Activated T-helper 1 cell treated with anti-CD3 and anti-CD28 coated beads, Interleukin-12 subunit alpha, Interleukin-12 subunit beta, Interleukin-2, Interleukin-4 antibody, amounts not matched to agents 30 ng/mL and 10 ng/mL and 1 ng/mL, durations not matched to agents 14 hours and 24 hours and 36 hours (primary cell): ENCODE measurements at regions not wholly inside any gene's neighbourhood (a gene's known extent, or its start where the extent isn't known, plus 50 kb on each side); places are given as distances from the start of the nearest gene placed in this dataset.

ENCODE experiments used
- DNase-seq: peaks from one replicate; pipeline ENCODE4 v3.0.0; 2021; ENCODE audit warnings: low spot score
- H3K27ac Mint-ChIP-seq: one replicate; pipeline ENCODE4 v1.8.0; 2021; ENCODE audit warnings: mild to moderate bottlenecking, mixed read lengths
- H3K27me3 Mint-ChIP-seq: one replicate; pipeline ENCODE4 v1.8.0; 2022; ENCODE audit warnings: mild to moderate bottlenecking, moderate library complexity, mixed read lengths; ENCODE audit not compliant: insufficient read depth
- H3K36me3 Mint-ChIP-seq: one replicate; pipeline ENCODE4 v1.8.0; 2021; ENCODE audit warnings: low read depth, mixed read lengths
- H3K4me1 Mint-ChIP-seq: one replicate; pipeline ENCODE4 v1.8.0; 2021; ENCODE audit warnings: low read depth, mixed read lengths
- H3K4me3 Mint-ChIP-seq: one replicate; pipeline ENCODE4 v1.8.0; 2021; ENCODE audit warnings: mild to moderate bottlenecking, moderate library complexity, mixed read lengths
- H3K9me3 Mint-ChIP-seq: one replicate; pipeline ENCODE4 v1.8.0; 2021; ENCODE audit warnings: mixed read lengths
- intact Hi-C: fragments of 100-400 bp; cut with micrococcal nuclease; formaldehyde crosslinking; loops from one replicate; pipeline ENCODE4 v1.15.1; 2024

DNA sequence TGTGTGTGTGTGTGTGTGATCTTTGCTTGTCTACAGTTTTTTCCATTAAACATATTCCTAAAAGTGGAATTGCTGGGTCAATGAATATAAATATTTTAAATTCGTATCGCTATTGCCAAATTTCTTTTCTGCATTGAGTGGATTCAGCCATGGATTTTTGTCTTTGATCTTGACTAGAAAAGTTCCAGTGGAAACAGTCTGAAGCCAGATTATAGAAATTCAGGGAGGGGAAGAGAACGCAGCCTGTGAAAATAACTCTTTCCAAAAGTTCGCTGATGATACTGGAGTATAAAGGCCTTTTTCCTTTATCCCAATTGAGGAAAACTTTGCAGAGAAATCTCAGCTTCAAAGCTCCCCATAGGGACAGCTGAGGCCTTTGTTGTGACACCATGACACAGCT is 292.3 kb upstream of the CD180 start:
- Mint-ChIP-seq H3K9me3 (peaks cover 8% of the 10 kb centered on the region), H3K36me3 (no peaks in the 10 kb centered on the region), H3K4me3 (no peak overlapping the region), H3K27me3 (peaks cover 3% of the 10 kb centered on the region), H3K4me1 (no peaks in the 10 kb centered on the region), H3K27ac (no peak overlapping the region)
- intact Hi-C loops, result no loop called here
- DNase-seq, result no peak

DNA sequence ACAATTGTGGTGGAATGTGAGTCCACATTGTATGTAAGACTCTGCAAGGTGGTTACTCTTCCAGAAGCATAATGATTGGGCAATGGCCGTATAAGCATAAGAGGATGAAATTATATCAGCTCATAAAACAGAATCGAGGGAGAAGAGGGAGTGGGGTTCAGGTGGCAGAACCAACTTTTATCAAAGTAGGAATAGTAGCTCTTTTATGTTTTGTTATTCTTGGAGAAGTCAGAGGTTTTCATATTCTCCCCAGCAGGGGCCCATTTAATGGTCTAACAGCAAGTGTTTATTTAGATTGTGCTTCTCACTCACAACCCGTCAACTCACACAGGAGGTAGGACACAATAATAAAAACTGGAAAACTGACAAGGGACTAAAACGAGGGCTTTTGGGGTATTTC is 291.3 kb upstream of the CD180 start:
- DNase-seq, result no peak
- Mint-ChIP-seq H3K27me3 (peaks cover 3% of the 10 kb centered on the region), H3K36me3 (no peaks in the 10 kb centered on the region), H3K27ac (no peak overlapping the region), H3K9me3 (peaks cover 11% of the 10 kb centered on the region), H3K4me3 (no peak overlapping the region), H3K4me1 (no peaks in the 10 kb centered on the region)
- intact Hi-C loops, result no loop called here

DNA sequence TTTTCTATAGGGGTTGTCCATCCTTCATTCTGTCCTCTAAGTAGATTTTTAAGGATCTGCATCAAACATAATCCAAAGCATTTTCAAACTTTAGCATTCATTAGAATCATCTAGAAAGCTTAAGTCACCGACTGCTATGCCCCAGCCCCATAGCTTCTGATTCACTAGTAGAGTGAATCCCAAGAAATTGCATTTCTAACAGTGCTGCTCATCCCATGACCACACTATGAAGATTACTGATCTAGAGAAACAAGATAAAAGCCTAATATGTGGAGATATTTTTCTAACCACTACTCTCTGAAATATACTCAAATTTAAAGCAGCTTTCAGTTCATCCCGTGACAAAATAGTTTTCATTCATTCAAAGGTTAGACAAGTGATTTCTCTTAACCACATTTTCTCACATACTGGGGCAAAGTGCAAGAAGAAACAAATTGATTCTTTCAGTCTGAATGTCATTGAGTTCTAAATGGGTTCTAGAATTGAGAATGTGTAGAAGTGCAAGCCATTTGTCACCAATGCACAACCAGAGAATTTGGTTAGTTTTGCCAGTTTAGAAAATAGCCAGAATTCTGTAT is 286.9 kb upstream of the CD180 start:
- H3K4me1 Mint-ChIP-seq, result no peaks in the 10 kb centered on the region
- H3K36me3 Mint-ChIP-seq, result no peaks in the 10 kb centered on the region
- intact Hi-C loops, result no loop called here
- H3K4me3 Mint-ChIP-seq, result no peak overlapping the region
- no peak for DNase-seq
- peaks cover 11% of the 10 kb centered on the region for H3K9me3 Mint-ChIP-seq
- no peak overlapping the region for H3K27ac Mint-ChIP-seq
- H3K27me3 Mint-ChIP-seq, result peaks cover 3% of the 10 kb centered on the region

DNA sequence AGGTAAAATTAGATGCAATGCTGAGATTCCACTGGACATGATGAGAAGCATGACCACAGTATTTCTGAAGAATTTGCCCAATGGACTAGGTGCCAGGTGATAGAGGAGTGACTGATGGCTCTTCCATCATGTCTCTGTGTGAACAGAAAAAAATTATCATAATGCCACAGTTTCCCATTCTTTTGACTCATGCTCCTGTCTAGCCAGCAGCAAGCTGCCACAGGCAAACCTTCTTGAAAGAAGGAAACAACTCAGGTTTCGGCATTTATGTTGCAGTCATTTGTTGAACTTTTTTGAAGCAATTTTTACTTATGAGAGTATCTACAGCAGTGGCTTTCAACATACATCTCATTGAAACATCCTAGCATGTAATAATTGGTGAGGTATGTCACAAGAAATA is 284.8 kb upstream of the CD180 start:
- intact Hi-C loops, result no loop called here
- Mint-ChIP-seq H3K27me3 (peaks cover 3% of the 10 kb centered on the region), H3K4me1 (no peaks in the 10 kb centered on the region), H3K36me3 (no peaks in the 10 kb centered on the region), H3K4me3 (no peak overlapping the region), H3K27ac (no peak overlapping the region), H3K9me3 (peaks cover 11% of the 10 kb centered on the region)
- no peak for DNase-seq

DNA sequence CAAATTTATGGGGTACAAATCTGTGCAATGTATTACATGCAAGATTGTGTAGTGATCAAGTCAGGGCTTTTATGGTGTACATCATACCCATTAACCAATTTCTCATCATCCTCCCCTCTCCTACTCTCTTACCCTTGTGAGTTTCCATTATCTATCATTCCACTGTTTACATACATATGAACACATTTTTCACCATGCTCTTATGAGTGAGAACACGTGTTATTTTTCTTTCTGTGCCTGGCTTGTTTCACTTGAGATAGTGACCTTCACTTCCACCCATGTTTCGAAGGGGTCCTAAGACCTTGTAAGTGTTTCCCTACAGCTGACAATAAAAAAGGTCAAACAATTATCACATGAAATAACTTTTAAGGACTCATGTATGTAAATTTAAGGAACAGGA is 281.7 kb upstream of the CD180 start:
- no peaks in the 10 kb centered on the region for H3K9me3 Mint-ChIP-seq
- H3K27me3 Mint-ChIP-seq, result no peaks in the 10 kb centered on the region
- DNase-seq, result no peak
- intact Hi-C loops, result no loop called here
- H3K27ac Mint-ChIP-seq, result no peak overlapping the region
- H3K4me3 Mint-ChIP-seq, result no peak overlapping the region
- H3K4me1 Mint-ChIP-seq, result no peaks in the 10 kb centered on the region
- no peaks in the 10 kb centered on the region for H3K36me3 Mint-ChIP-seq

DNA sequence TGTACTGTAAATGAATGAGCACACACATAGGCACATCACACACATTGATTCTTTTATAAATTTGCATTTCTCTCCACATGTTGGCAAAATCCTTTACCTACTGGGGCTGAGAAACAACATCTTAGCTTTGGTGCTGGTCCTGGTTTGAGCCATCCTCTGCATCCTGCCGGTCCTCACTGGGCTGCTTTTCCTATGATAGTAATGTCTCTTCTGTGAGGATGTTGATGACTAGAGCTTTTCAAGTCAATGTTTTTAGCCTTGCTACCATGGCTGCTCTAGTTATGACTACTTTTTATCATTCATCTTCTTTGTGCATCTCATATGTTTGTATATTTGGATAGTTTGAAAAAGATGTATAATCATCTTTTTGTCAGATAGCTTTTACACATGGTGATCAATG is 280.4 kb upstream of the CD180 start:
- H3K9me3 Mint-ChIP-seq, result no peaks in the 10 kb centered on the region
- intact Hi-C loops, result no loop called here

DNA sequence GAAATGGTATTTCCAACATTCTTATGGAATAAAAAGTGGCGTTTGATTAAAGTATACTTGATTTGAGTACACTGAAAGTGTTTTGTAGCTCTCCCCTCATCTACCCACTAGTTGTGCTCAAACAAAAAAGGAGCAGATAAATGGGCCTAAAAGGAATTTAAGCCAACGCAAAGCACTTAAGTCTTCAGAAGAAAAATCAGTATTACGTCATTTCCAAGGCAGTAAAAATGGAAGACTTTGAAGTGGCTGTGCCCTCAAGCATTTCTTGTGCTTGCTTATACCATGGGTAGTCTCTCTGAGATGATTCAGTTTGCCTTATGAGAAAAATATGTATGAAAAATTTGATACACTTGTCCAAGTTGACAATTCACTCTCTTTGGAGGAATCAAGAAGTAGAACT is 279.9 kb upstream of the CD180 start:
- H3K4me3 Mint-ChIP-seq, result no peak overlapping the region
- H3K27ac Mint-ChIP-seq, result no peak overlapping the region
- intact Hi-C loops, result no loop called here
- H3K36me3 Mint-ChIP-seq, result no peaks in the 10 kb centered on the region
- no peak for DNase-seq
- no peaks in the 10 kb centered on the region for H3K9me3 Mint-ChIP-seq
- H3K4me1 Mint-ChIP-seq, result no peaks in the 10 kb centered on the region
- no peaks in the 10 kb centered on the region for H3K27me3 Mint-ChIP-seq

More for the DNA sequence above, 280.4 kb upstream of the CD180 start:
- Mint-ChIP-seq H3K27ac (no peak overlapping the region), H3K4me1 (no peaks in the 10 kb centered on the region), H3K27me3 (no peaks in the 10 kb centered on the region), H3K4me3 (no peak overlapping the region), H3K36me3 (no peaks in the 10 kb centered on the region)
- no peak for DNase-seq

DNA sequence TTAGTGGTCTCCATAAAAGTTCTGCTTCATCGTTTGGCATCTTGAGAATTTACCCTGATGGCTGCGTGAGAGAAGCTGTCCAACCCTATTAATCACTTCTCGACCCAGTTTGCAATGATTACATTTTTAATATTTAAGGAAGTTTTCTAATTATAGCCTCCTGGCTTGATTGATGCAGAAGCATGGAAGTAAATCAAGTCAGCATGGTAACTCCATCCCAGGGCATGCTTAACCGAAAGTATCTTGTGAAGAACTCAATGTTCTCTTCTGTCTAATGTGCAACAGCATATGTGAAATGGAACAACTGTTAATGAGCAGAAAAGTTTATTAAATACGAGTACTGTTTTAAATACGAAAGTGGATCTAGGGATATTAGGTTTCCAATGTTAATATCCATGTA is 278.9 kb upstream of the CD180 start:
- intact Hi-C loops, result no loop called here
- Mint-ChIP-seq H3K27me3 (no peaks in the 10 kb centered on the region), H3K36me3 (no peaks in the 10 kb centered on the region), H3K4me3 (no peak overlapping the region), H3K4me1 (no peaks in the 10 kb centered on the region), H3K9me3 (no peaks in the 10 kb centered on the region), H3K27ac (no peak overlapping the region)
- DNase-seq, result no peak

DNA sequence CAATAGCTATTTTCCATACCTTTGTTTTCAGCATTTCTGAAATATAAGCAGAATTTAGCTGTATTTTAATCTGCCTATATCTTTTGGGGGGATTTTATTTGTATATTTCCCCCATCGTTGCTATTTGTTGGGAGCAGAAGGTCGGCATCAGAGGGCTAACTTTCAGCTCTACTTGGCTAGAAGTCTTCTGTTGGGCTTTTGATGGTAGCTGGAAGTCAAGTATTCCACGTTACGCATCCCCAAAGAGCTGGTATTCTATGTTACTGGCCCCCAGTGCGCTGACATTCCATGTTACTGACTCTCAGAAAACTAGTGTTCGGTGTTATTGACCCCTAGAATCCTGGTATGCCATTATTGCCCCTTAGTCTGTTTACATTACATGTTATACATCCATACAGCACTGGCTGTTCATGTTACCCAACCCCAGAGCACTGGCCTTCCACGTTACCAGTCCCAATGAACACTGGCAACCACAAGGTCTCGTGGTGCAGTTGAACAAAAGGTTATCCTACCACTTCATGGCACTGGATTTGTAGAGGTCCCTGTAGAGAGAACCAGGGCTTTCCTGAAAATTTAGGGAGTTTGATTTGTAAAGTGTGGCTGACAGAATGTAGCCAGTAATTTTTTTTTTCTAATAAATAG is 278.1 kb upstream of the CD180 start:
- Mint-ChIP-seq H3K4me1 (no peaks in the 10 kb centered on the region), H3K27ac (no peak overlapping the region), H3K27me3 (no peaks in the 10 kb centered on the region), H3K36me3 (no peaks in the 10 kb centered on the region), H3K9me3 (no peaks in the 10 kb centered on the region), H3K4me3 (no peak overlapping the region)
- DNase-seq, result no peak
- intact Hi-C loops, result no loop called here

DNA sequence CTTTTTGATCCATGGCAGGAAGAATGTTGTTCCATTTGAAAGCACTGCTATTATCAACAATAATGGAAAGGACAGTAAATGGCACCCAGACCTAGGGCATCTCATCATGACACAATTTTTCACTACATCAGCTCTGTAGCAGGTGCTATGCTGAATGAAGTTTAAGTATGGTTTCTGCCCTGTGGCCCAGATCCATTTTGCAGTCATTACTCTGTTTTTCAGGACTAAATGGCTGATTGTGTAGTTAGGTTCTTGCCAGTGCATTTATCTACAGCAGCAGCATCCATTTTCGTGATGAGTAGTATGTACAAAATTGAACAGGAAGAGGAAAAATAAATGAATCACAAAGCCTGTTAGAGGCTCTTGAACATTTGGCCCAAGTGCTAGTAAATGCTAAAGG is 270.5 kb upstream of the CD180 start:
- no peak overlapping the region for H3K4me3 Mint-ChIP-seq
- no peaks in the 10 kb centered on the region for H3K4me1 Mint-ChIP-seq
- intact Hi-C loops, result no loop called here
- H3K9me3 Mint-ChIP-seq, result no peaks in the 10 kb centered on the region
- H3K27ac Mint-ChIP-seq, result no peak overlapping the region
- DNase-seq, result no peak
- H3K36me3 Mint-ChIP-seq, result no peaks in the 10 kb centered on the region
- H3K27me3 Mint-ChIP-seq, result no peaks in the 10 kb centered on the region

DNA sequence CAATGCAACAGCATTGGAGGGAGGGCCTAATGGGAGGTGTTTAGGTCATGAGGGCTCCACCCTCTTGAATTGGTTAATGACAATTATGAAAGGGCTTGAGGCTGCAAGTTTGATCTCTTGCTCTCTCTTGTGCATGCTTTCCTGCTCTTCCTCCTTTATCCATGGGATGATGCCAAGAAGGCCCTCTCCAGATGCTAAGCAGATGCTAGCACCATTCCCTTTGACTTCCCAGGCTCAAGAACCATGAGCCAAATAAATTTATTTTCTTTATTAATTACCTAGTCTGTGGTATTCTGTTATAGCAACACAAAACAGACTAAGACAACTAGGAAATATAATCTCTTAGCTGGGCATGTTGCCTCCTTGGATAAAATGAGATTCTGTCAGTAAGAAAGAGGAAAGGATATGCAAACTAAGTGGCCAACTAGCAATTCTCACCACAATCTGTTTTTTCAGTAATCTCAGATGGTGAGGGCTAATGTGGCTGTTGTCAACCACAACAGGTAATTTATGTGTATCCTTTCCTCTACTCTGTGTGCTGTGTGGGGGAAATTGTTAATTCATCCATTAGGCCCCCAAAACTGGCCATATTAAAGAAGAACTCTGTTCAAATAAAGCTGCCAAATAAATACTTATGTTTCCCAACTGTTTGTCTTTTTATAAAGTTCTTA is 269.1 kb upstream of the CD180 start:
- Mint-ChIP-seq H3K9me3 (no peaks in the 10 kb centered on the region), H3K27me3 (no peaks in the 10 kb centered on the region), H3K36me3 (no peaks in the 10 kb centered on the region), H3K4me1 (no peaks in the 10 kb centered on the region), H3K4me3 (no peak overlapping the region), H3K27ac (no peak overlapping the region)
- intact Hi-C loops, result no loop called here
- no peak for DNase-seq

DNA sequence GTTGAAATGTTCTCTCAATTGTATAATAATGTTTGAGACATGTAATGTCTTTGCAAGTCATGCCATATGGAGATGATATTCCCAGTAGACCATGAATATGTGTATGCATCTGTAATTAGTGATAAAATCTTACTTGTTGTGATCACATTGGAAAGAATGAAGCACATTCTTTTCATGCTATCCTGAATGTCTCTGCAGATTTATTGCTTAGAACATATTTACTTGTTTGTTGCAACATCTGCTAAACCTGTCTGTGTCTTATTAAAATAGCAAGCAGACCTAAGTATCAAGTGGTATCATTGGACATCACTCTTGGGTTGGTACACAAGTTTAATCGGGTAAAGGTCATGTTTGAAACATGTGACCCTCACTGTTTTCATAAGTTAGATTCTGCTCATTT is 265.5 kb upstream of the CD180 start:
- peaks cover 2% of the 10 kb centered on the region for H3K27me3 Mint-ChIP-seq
- intact Hi-C loops, result no loop called here
- no peaks in the 10 kb centered on the region for H3K36me3 Mint-ChIP-seq
- H3K27ac Mint-ChIP-seq, result no peak overlapping the region
- H3K9me3 Mint-ChIP-seq, result no peaks in the 10 kb centered on the region
- H3K4me1 Mint-ChIP-seq, result no peaks in the 10 kb centered on the region
- no peak for DNase-seq
- no peak overlapping the region for H3K4me3 Mint-ChIP-seq

DNA sequence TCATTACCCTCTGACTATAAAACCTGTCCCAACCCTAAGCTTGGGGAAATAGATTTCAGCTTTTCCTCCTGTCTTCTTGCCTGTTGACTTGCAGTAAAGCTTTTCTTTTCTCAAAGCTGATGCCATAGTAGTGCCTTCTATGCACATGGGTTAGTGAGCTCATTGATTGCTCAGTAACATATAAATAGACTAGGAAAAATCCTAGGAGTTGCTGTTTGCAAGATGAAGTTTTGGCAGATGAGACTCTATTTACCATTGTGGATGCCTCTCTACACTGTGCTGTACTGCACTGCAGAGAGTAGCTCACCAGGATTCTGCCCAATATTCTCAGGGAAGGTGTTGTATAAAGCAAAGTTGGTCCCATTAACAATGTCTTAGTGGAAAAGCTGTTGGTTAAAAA is 262.7 kb upstream of the CD180 start:
- no peak overlapping the region for H3K27ac Mint-ChIP-seq
- no peaks in the 10 kb centered on the region for H3K9me3 Mint-ChIP-seq
- intact Hi-C loops, result no loop called here
- H3K4me1 Mint-ChIP-seq, result no peaks in the 10 kb centered on the region
- no peaks in the 10 kb centered on the region for H3K36me3 Mint-ChIP-seq
- peaks cover 2% of the 10 kb centered on the region for H3K27me3 Mint-ChIP-seq
- no peak for DNase-seq
- H3K4me3 Mint-ChIP-seq, result no peak overlapping the region
